ENCODE measurements at regions not wholly inside any gene's neighbourhood (a gene's known extent, or its start where the extent isn't known, plus 50 kb on each side); places are given as distances from the start of the nearest gene placed in this dataset.

DNA sequence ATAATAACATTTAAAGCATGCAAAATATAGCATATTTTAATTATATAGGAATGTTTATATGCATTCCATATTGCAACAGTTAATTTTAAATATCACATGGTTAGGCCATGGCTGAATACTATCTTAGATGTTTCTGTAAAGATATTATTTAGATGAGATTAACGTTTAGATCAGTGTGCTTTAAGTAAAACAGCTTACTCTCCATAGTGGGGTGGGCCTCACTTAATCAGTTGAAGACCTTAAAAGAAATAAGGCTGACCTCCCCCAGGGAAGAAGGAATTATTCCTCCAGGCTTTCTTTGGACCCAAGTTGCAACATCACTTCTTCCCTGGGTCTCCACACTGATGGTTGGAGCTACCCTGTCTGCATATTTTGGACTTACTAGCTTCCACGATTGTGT, 1246.5 kb downstream of the TYW1 start:
- Histone ChIP-seq H3K23ac (ENCODE audit: insufficient read length) (no peak overlapping the region), H2AFZ (ENCODE audit: low read length) (no peak overlapping the region), H3K56ac (replicated peaks; ENCODE audit: insufficient read length, low read depth, low read length) (no peak overlapping the region), H3K23me2 (ENCODE audit: low read depth, low read length) (no peaks in the 10 kb centered on the region), H2AK5ac (ENCODE audit: low read depth, low read length) (no peak overlapping the region), H3K4me1 (replicated peaks in 1 of 4; ENCODE audit: control insufficient read depth in 3 of 4, insufficient read depth in 4 of 4, low read length in 3 of 4) (peaks cover 10 to 22% (median 15%) of the 10 kb centered on the region in 4 experiments; a peak in 6 of 7 replicates), H3K36me3 (ENCODE audit: control insufficient read depth in 2 of 4, insufficient read depth in 4 of 4, low read length in 3 of 4) (no peaks in the 10 kb centered on the region), H4K8ac (ENCODE audit: extremely low read depth, insufficient read depth, low read length) (no peak overlapping the region), H3K4ac (replicated peaks; ENCODE audit: insufficient read length, low read depth, low read length) (no peak overlapping the region), H4K20me1 (replicated peaks in 1 of 2; ENCODE audit: control insufficient read depth in 1 of 2, insufficient read depth in 2 of 2, low read length in 2 of 2) (no peaks in the 10 kb centered on the region), H3K79me1 (ENCODE audit: low read depth, low read length) (no peaks in the 10 kb centered on the region), H3K18ac (ENCODE audit: extremely low read depth, low read length) (no peak overlapping the region), H3K9me3 (ENCODE audit: insufficient read depth in 2 of 2, low read depth in 1 of 2, low read length in 1 of 2) (peaks cover 3 to 6% of the 10 kb centered on the region in 2 experiments; a peak in 3 of 4 replicates), H2BK15ac (ENCODE audit: low read length) (no peak overlapping the region), H4K91ac (replicated peaks; ENCODE audit: insufficient read length, low read length) (no peak overlapping the region), H3K4me3 (ENCODE audit: extremely low read depth in 1 of 4, insufficient read depth in 2 of 4, low read depth in 3 of 4, low read length in 4 of 4) (no peak overlapping the region), H2BK5ac (ENCODE audit: low read depth, low read length) (no peak overlapping the region), H3K14ac (ENCODE audit: insufficient read length) (no peak overlapping the region), H3K79me2 (ENCODE audit: control insufficient read depth in 1 of 2, insufficient read depth in 2 of 2, low read length in 2 of 2) (no peaks in the 10 kb centered on the region), H2BK12ac (ENCODE audit: low read depth, low read length) (no peak overlapping the region), H2BK20ac (ENCODE audit: low read length) (no peak overlapping the region), H3K9ac (replicated peaks in 1 of 4; ENCODE audit: extremely low read depth in 1 of 4, low read depth in 3 of 4, low read length in 3 of 4) (no peak overlapping the region), H4K5ac (ENCODE audit: insufficient read length, low read depth, low read length) (no peak overlapping the region), H3K4me2 (ENCODE audit: insufficient read depth in 1 of 2, low read depth in 2 of 2, low read length in 2 of 2) (no peak overlapping the region), H3K27ac (ENCODE audit: low read depth, low read length) (no peak overlapping the region), H3K27me3 (replicated peaks in 1 of 4; ENCODE audit: control insufficient read depth in 3 of 4, extremely low read depth in 1 of 4, insufficient read depth in 3 of 4, low read length in 3 of 4) (peaks cover 0 to 3% (median 0%) of the 10 kb centered on the region in 4 experiments; a peak in 2 of 7 replicates), H2BK120ac (replicated peaks; ENCODE audit: low read depth, low read length) (no peak overlapping the region)
- WGBS, 2 experiments (ENCODE audit: extremely low coverage in 1 of 2, insufficient coverage in 1 of 2, insufficient read length in 1 of 2, insufficient replicate concordance in 2 of 2, low coverage in 1 of 2, low lambda C conversion rate in 2 of 2, missing lambda C conversion rate in 1 of 2): 92% methylated on average over 2 of the region's 2 CpGs; no CpG with 5 or more reads in 1 of the 2 experiments
- FAIRE-seq (no peak), DNase-seq (ENCODE audit: low read depth in 1 of 2, low spot score in 2 of 2) (no peak)
- ChIA-PET POLR2A (ENCODE audit: partially characterized antibody) (no interaction called here), CTCF (ENCODE audit: partially characterized antibody) (no interaction called here)
- TF ChIP-seq CTCF (IDR thresholded peaks at IDR 0.05; ENCODE audit: control extremely low read depth in 1 of 3, insufficient read depth in 1 of 3, low read depth in 1 of 3, low read length in 3 of 3) (no peak), SP1 (IDR thresholded peaks at IDR 0.05; ENCODE audit: low read depth, low read length) (no peak), BCL11A (IDR thresholded peaks at IDR 0.05; ENCODE audit: low read depth in 2 of 2, low read length in 2 of 2) (no peak), CREB1 (IDR thresholded peaks at IDR 0.05) (no peak), JUN (IDR thresholded peaks at IDR 0.05; ENCODE audit: low read depth, low read length) (no peak), GTF2F1 (IDR thresholded peaks at IDR 0.05; ENCODE audit: borderline replicate concordance, low read depth, low read length) (no peak), RXRA (IDR thresholded peaks at IDR 0.05; ENCODE audit: insufficient read depth, low read depth, low read length) (no peak), JUND (IDR thresholded peaks at IDR 0.05; ENCODE audit: low read length) (no peak), USF2 (IDR thresholded peaks at IDR 0.05; ENCODE audit: low read length) (no peak), CEBPB (IDR thresholded peaks at IDR 0.05; ENCODE audit: low read depth, low read length) (no peak), TBP (IDR thresholded peaks at IDR 0.05; ENCODE audit: low read depth, low read length) (no peak), RFX5 (IDR thresholded peaks at IDR 0.05; ENCODE audit: borderline replicate concordance, low read depth, low read length) (no peak)

Measured in H1 (cell line).